Activated T-cell treated with anti-CD3 and anti-CD28 coated beads, Interleukin-2, amount 50 U/mL, for 72 hours (primary cell): ENCODE measurements at regions not wholly inside any gene's neighbourhood (a gene's known extent, or its start where the extent isn't known, plus 50 kb on each side); places are given as distances from the start of the nearest gene placed in this dataset.

ENCODE experiments used
- ATAC-seq, 2 donors: fragments of 150-1000 bp; cut with Tn5 transposase; replicated peaks in 1 of 2; 2 replicates each; pipeline ENCODE4 v1.10.0; 2021; ENCODE audit warnings: moderate library complexity in 2 of 2, mild to moderate bottlenecking in 1 of 2
- DNase-seq, 2 donors: peaks; one replicate each; pipeline ENCODE4 v3.0.0; 2021 to 2022; ENCODE audit warnings: mixed read lengths in 1 of 2
- H3K27ac Mint-ChIP-seq: one replicate; pipeline ENCODE4 v1.8.0; 2022; ENCODE audit warnings: mild to moderate bottlenecking, moderate library complexity, mixed read lengths
- H3K27me3 Mint-ChIP-seq: one replicate; pipeline ENCODE4 v1.8.0; 2022; ENCODE audit warnings: low read depth, mixed read lengths
- H3K36me3 Mint-ChIP-seq, 2 donors: one replicate each; pipeline ENCODE4 v1.8.0; 2022; ENCODE audit warnings: mixed read lengths in 2 of 2, mild to moderate bottlenecking in 1 of 2; ENCODE audit not compliant: insufficient read depth in 2 of 2
- H3K4me1 Mint-ChIP-seq: one replicate; pipeline ENCODE4 v1.8.0; 2022; ENCODE audit warnings: low read depth, mixed read lengths
- H3K4me3 Mint-ChIP-seq, 2 donors: one replicate each; pipeline ENCODE4 v1.8.0; 2022; ENCODE audit warnings: mild to moderate bottlenecking in 2 of 2, mixed read lengths in 2 of 2, moderate library complexity in 2 of 2
- H3K9me3 Mint-ChIP-seq, 2 donors: one replicate each; pipeline ENCODE4 v1.8.0; 2022; ENCODE audit warnings: mixed read lengths in 2 of 2

DNA sequence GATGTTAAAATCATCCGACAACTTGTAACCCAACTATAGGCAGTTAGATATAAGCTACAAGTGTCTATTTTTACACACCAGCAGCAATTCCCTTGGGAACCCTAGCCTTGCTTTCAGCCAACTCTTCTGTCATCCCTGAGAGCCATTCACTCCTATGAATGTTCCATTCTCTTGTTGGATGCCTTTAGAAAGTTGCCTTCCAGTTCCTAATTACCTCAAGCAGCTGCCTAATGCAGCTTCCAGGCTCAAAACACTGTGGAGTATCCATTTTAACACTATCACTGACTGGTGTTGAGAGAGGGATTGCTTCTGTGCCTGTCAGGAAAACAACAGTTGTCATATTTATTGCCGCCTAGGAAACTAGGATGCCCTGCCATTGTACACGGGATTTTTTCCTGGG is 402.0 kb upstream of the ACVR2A start:
- Mint-ChIP-seq H3K36me3 (no peaks in the 10 kb centered on the region), H3K9me3 (peaks cover 0 to 2% of the 10 kb centered on the region in 2 donors), H3K4me1 (no peaks in the 10 kb centered on the region), H3K27ac (no peak overlapping the region), H3K27me3 (no peaks in the 10 kb centered on the region), H3K4me3 (no peak overlapping the region)
- ATAC-seq: no peak
- no peak for DNase-seq

DNA sequence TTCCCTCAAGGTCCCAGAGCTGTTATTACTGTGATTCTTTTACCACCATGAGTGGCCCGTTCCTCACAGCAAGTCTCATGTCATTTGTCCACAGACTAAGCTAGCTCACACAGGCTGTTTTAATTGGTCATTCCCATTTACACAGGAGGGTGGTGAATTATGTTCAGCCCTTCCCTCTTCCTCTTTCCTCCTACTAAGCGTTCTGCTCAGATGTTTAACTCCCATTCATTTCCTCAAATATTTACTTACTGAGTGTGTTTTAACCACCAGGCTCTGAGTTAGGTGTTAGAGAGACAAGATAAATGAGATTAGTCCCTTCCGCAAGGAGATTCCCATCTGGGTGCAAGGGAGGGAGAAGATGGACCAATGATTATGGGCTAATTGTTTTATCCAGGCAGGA is 403.6 kb upstream of the ACVR2A start:
- ATAC-seq (no peak), DNase-seq (no peak)
- H3K4me1 Mint-ChIP-seq: no peaks in the 10 kb centered on the region
- no peaks in the 10 kb centered on the region for H3K27me3 Mint-ChIP-seq
- no peaks in the 10 kb centered on the region for H3K36me3 Mint-ChIP-seq
- peaks cover 0 to 2% of the 10 kb centered on the region in 2 donors for H3K9me3 Mint-ChIP-seq
- H3K27ac Mint-ChIP-seq: no peak overlapping the region
- H3K4me3 Mint-ChIP-seq: no peak overlapping the region

DNA sequence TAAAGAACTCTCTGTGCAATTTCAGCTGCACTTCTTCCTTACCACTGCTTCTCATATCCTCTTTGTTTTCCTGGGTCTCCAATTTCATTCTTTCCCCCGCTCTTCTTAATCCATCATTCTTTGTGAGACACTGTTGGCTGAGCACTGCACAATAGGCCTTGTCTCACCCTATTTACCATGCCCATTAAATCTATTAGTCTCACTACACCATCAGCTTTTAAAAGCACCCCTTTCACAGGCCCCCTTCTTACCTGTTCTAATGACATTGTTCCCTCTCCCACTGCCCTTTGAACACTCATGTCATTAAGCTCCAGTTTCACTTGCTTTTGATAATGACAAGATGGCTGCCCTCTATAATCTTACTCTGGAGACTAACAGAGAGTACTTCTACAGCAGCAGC is 404.1 kb upstream of the ACVR2A start:
- H3K36me3 Mint-ChIP-seq: no peaks in the 10 kb centered on the region
- ATAC-seq (no peak), DNase-seq (no peak)
- H3K4me1 Mint-ChIP-seq: no peaks in the 10 kb centered on the region
- no peak overlapping the region for H3K4me3 Mint-ChIP-seq
- no peak overlapping the region for H3K27ac Mint-ChIP-seq
- H3K27me3 Mint-ChIP-seq: no peaks in the 10 kb centered on the region
- H3K9me3 Mint-ChIP-seq: peaks cover 0 to 2% of the 10 kb centered on the region in 2 donors

- DNase-seq: no peak
- no peak for ATAC-seq
- Mint-ChIP-seq H3K36me3 (no peaks in the 10 kb centered on the region), H3K4me1 (no peaks in the 10 kb centered on the region), H3K27me3 (no peaks in the 10 kb centered on the region), H3K9me3 (no peaks in the 10 kb centered on the region), H3K4me3 (no peak overlapping the region), H3K27ac (no peak overlapping the region)
Observed at GRCh38 chr2:147439986-147440385, 404.8 kb upstream of the ACVR2A start.

DNA sequence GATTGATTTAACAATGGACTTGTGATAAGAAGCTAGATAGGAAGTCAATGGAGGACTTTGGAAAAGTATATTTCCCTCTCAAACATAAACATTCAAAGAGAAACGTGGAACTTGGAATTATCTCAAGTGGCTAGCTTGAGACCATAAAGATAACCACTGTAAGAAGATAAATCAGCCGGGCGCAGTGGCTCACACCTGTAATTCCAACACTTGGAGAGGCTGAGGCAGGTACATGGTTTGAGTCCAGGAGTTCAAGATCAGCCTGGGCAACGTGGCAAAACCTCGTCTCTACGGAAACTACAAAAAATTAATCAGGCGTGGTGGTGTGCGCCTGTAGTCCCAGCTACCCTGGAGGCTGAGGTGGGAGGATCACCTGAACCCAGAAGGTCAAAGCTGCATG is 405.9 kb upstream of the ACVR2A start:
- no peaks in the 10 kb centered on the region for H3K9me3 Mint-ChIP-seq
- H3K4me3 Mint-ChIP-seq: no peak overlapping the region
- no peaks in the 10 kb centered on the region for H3K27me3 Mint-ChIP-seq
- H3K27ac Mint-ChIP-seq: no peak overlapping the region
- H3K36me3 Mint-ChIP-seq: no peaks in the 10 kb centered on the region
- ATAC-seq (no peak), DNase-seq (no peak)
- no peaks in the 10 kb centered on the region for H3K4me1 Mint-ChIP-seq

DNA sequence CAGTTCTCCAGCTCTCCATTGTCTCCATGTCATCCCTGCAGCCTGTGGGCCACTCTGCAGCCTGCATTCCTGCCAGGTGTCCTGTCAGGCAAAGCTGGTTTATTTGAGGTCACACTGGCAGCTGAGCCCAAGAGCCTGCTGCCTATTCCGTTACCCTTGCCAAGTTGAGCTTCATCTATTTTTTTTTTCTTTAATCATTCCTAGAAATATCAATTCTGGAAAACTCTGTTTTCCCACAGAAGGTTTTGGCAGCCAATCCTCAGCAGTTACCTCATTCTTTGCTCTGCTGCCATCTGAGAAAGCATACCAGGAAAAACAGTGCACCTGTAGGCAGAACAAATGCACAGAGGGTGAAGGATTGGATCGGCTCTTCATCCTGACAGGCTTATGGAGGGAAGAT is 411.0 kb upstream of the ACVR2A start:
- DNase-seq (no peak), ATAC-seq (no peak)
- Mint-ChIP-seq H3K36me3 (no peaks in the 10 kb centered on the region), H3K27me3 (no peaks in the 10 kb centered on the region), H3K4me3 (no peak overlapping the region), H3K27ac (peak overlapping the region; percentile 11), H3K4me1 (no peaks in the 10 kb centered on the region), H3K9me3 (no peaks in the 10 kb centered on the region)

- no peaks in the 10 kb centered on the region for H3K27me3 Mint-ChIP-seq
- ATAC-seq: no peak
- no peaks in the 10 kb centered on the region for H3K9me3 Mint-ChIP-seq
- H3K27ac Mint-ChIP-seq: no peak overlapping the region
- no peaks in the 10 kb centered on the region for H3K4me1 Mint-ChIP-seq
- DNase-seq: no peak
- no peaks in the 10 kb centered on the region for H3K36me3 Mint-ChIP-seq
- H3K4me3 Mint-ChIP-seq: no peak overlapping the region
Observed at GRCh38 chr2:147430408-147430807, 414.4 kb upstream of the ACVR2A start.

DNA sequence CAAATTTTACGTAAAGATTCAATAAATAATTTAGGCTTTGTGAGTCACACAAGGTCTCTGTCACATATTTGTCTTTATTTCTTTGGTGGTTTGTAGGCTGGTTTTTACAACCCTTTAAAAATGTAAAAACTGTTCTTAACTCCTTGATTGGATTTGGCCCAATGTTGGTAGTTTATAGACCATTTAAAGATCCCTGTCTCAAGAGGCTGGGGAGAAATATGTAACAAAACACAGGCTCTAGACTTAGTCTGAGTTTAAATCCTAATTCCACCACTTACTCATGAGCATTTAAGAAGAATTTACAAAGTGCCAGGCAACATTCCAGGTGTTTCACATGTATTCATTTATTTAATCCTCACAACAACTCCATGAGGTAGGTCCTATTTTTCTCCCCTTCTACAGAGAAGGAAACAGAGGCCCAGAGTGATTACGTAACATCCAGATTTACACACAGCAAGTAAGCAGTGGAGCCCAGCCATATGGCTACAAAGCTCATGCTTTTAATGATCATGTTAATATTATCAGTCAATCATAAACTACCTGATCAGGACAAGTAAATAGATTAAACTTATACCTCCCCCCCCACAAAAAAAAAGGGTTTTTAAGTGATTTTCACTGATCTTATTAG is 416.6 kb upstream of the ACVR2A start:
- no peak overlapping the region for H3K27ac Mint-ChIP-seq
- H3K4me1 Mint-ChIP-seq: no peaks in the 10 kb centered on the region
- no peaks in the 10 kb centered on the region for H3K36me3 Mint-ChIP-seq
- no peaks in the 10 kb centered on the region for H3K9me3 Mint-ChIP-seq
- ATAC-seq (no peak), DNase-seq (no peak)
- no peaks in the 10 kb centered on the region for H3K27me3 Mint-ChIP-seq
- H3K4me3 Mint-ChIP-seq: no peak overlapping the region

DNA sequence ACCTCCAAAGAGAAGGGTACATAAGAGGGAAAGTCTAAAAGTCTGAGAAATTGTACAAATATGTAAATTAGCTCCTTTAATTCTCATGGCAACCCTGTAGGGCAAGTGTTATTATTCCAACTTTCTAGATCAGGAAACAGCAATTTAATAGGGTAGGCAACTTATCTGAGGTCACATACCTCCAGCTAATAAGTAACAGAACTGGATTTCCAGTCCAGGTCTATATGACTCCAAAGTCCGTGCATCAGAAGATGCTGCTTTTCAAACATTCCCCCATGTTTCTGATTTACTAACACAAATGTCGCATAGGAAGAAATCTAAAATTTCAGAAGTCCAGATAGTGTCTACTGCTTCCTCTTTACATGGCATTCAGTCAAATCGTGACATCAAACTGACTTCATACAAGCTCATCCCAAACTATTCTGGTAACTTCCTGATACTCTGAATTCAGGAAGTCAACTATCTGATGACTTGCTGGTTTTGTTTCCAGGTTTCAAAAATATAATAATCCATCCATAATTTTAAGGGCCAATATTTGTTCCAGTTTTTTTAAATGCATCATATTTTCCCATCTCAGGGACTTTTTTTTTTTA is 419.3 kb upstream of the ACVR2A start:
- H3K9me3 Mint-ChIP-seq: peaks cover 0 to 1% of the 10 kb centered on the region in 2 donors
- H3K27me3 Mint-ChIP-seq: no peaks in the 10 kb centered on the region
- H3K36me3 Mint-ChIP-seq: no peaks in the 10 kb centered on the region
- ATAC-seq (no peak), DNase-seq (no peak)
- H3K4me3 Mint-ChIP-seq: no peak overlapping the region
- peaks cover 6% of the 10 kb centered on the region for H3K4me1 Mint-ChIP-seq
- no peak overlapping the region for H3K27ac Mint-ChIP-seq

GRCh38 chr2:147424766-147425165 is 420.1 kb upstream of the ACVR2A start:
- Mint-ChIP-seq H3K27me3 (no peaks in the 10 kb centered on the region), H3K27ac (no peak overlapping the region), H3K9me3 (peaks cover 1 to 2% of the 10 kb centered on the region in 2 donors), H3K36me3 (no peaks in the 10 kb centered on the region), H3K4me3 (no peak overlapping the region), H3K4me1 (peaks cover 8% of the 10 kb centered on the region)
- no peak for ATAC-seq
- DNase-seq: no peak

DNA sequence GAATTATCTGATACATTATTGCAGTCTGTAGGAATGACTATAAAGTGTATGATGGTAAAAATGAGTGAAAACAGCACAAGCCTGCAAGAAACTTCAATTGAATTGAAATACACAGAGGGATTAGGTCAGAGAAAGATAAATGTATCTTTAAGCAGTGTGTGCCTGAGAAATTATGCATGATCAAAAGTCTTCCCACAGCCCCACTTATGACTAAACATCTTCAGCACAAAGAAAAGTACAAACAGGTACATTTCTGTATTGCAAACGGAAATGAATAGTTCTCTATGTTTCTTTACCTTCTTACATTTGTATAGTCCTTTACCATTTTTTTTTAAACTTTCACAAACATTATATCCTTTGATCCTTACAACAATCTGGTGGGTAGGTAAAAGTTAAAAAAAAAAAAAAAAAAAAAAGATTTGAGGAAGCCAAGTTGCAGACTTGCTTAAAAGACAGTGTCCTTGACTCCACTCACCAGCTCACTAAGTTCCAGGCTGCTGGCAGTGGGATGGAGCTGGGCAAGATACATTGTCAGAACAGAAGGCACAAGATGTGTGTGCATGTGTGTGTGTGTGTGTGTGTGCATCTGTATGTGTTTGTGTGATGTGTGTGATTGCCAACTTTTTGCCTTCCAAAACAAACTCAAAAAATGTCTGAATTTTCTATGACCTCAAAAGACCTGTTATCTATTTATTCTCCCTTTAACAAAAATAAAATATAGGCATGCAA is 423.7 kb upstream of the ACVR2A start:
- peak in 1 of 2 donors; percentile 39 for ATAC-seq
- H3K27ac Mint-ChIP-seq: no peak overlapping the region
- H3K4me1 Mint-ChIP-seq: peaks cover 8% of the 10 kb centered on the region
- no peaks in the 10 kb centered on the region for H3K36me3 Mint-ChIP-seq
- DNase-seq: no peak
- no peak overlapping the region for H3K4me3 Mint-ChIP-seq
- H3K27me3 Mint-ChIP-seq: no peaks in the 10 kb centered on the region
- H3K9me3 Mint-ChIP-seq: peaks cover 2 to 3% of the 10 kb centered on the region in 2 donors

DNA sequence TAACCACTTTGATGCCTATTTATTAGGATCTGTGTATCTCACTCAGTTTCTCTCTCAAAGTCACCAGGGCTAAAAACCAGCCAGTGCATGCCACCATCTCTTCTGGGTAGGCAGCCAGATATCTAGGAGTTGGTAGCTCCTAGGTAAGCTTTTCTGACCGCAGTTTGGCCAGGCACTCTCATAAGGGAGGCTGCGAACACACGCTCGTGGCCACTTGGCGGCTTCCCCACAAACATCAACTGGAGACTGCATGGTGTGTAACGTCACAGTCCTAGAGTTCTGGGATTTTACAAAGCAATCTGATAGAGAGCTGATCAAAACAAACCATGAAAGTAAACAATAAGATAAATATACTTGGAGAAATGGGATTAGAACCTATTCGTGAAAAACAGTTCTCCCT is 424.3 kb upstream of the ACVR2A start:
- ATAC-seq: no peak
- Mint-ChIP-seq H3K4me1 (peaks cover 8% of the 10 kb centered on the region), H3K4me3 (no peak overlapping the region), H3K27ac (no peak overlapping the region), H3K9me3 (peaks cover 2 to 3% of the 10 kb centered on the region in 2 donors), H3K36me3 (no peaks in the 10 kb centered on the region), H3K27me3 (no peaks in the 10 kb centered on the region)
- DNase-seq: no peak

DNA sequence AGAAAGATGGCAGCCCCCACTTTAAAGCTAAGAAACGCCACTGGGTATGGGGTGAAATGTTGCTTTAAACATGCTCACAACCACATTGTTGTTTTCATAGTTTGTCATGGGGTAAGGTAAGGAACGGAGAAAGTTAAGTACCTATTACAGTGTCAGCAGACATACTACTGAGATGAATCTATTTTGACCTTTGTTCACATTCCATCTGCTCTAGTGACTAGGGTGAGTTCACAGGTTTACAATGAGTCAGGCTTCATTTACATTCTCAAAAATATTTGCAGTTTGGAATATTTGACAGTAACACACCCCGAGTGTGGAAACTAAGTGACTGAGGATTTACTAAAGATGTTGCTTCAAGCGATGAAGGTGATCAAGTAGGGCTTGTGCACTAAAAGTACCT is 428.7 kb upstream of the ACVR2A start:
- H3K27me3 Mint-ChIP-seq: no peaks in the 10 kb centered on the region
- ATAC-seq: peak; percentile 68 to 87
- H3K4me1 Mint-ChIP-seq: peaks cover 15% of the 10 kb centered on the region
- H3K9me3 Mint-ChIP-seq: peaks cover 16 to 18% of the 10 kb centered on the region in 2 donors
- H3K27ac Mint-ChIP-seq: no peak overlapping the region
- peaks cover 9% of the 10 kb centered on the region in 2 donors for H3K36me3 Mint-ChIP-seq
- no peak overlapping the region for H3K4me3 Mint-ChIP-seq
- no peak for DNase-seq
